ENCODE measurements at regions not wholly inside any gene's neighbourhood (a gene's known extent, or its start where the extent isn't known, plus 50 kb on each side); places are given as distances from the start of the nearest gene placed in this dataset.

DNA sequence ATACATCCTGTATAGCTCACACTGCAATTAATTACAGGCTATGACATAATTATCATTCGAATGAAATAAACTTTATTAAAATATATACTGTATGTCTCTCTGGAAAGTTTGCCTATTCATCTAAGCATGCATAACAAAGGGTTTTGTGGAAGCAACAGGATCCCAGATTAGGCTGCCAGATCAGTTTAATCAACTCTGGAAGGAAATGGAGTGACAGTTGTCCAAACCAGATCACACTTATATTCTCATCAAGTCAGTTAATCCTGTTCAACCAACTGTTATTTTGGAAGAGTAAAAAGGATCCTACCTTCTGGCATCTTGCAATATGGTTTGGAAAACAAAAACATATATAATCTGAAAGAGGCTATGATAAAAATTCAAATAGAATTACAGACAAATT, 312.2 kb downstream of the FAT4 start:
- TF ChIP-seq, protein P1, sequence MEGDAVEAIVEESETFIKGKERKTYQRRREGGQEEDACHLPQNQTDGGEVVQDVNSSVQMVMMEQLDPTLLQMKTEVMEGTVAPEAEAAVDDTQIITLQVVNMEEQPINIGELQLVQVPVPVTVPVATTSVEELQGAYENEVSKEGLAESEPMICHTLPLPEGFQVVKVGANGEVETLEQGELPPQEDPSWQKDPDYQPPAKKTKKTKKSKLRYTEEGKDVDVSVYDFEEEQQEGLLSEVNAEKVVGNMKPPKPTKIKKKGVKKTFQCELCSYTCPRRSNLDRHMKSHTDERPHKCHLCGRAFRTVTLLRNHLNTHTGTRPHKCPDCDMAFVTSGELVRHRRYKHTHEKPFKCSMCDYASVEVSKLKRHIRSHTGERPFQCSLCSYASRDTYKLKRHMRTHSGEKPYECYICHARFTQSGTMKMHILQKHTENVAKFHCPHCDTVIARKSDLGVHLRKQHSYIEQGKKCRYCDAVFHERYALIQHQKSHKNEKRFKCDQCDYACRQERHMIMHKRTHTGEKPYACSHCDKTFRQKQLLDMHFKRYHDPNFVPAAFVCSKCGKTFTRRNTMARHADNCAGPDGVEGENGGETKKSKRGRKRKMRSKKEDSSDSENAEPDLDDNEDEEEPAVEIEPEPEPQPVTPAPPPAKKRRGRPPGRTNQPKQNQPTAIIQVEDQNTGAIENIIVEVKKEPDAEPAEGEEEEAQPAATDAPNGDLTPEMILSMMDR (IDR thresholded peaks at IDR 0.05), result no peak
- TF ChIP-seq ZFX (IDR thresholded peaks at IDR 0.05; ENCODE audit: borderline replicate concordance), result no peak

All from 22Rv1 (cell line).